Stomach smooth muscle (tissue), 2 donors: ENCODE measurements at regions not wholly inside any gene's neighbourhood (a gene's known extent, or its start where the extent isn't known, plus 50 kb on each side); places are given as distances from the start of the nearest gene placed in this dataset.
"Not testable (repeated sequence)": the region's sequence is repeated elsewhere in the genome, so short reads cannot be mapped to it uniquely, and the experiment has no call there.

Experiments used
- H3K27ac ChIP-seq: one replicate; pipeline ENCODE4 v1.7.0; 2013; ENCODE audit warnings: mild to moderate bottlenecking, low read length, inconsistent platforms
- H3K27me3 ChIP-seq, 2 donors: one replicate each; pipeline ENCODE4 v1.7.0; 2013; ENCODE audit warnings: low read length in 2 of 2; ENCODE audit not compliant: insufficient read depth in 2 of 2, control insufficient read depth in 1 of 2
- H3K36me3 ChIP-seq, 2 donors: one replicate each; pipeline ENCODE4 v1.7.0; 2013; ENCODE audit warnings: low read length in 2 of 2; ENCODE audit not compliant: control insufficient read depth in 2 of 2, insufficient read depth in 2 of 2
- H3K4me1 ChIP-seq: one replicate; pipeline ENCODE4 v1.7.0; 2013; ENCODE audit warnings: low read length; ENCODE audit not compliant: control insufficient read depth, insufficient read depth
- H3K4me3 ChIP-seq, 2 donors: one replicate each; pipeline ENCODE4 v1.7.0; 2013; ENCODE audit warnings: low read length in 2 of 2
- H3K9ac ChIP-seq, 2 donors: one replicate each; pipeline ENCODE4 v1.7.0; 2013; ENCODE audit warnings: low read length in 2 of 2, mild to moderate bottlenecking in 1 of 2
- H3K9me3 ChIP-seq, 2 donors: one replicate each; pipeline ENCODE4 v1.7.0; 2013; ENCODE audit warnings: low read length in 2 of 2; ENCODE audit not compliant: control insufficient read depth in 2 of 2
- donor health status: healthy.
- donor health status: Pancreatic carcinoma.

DNA sequence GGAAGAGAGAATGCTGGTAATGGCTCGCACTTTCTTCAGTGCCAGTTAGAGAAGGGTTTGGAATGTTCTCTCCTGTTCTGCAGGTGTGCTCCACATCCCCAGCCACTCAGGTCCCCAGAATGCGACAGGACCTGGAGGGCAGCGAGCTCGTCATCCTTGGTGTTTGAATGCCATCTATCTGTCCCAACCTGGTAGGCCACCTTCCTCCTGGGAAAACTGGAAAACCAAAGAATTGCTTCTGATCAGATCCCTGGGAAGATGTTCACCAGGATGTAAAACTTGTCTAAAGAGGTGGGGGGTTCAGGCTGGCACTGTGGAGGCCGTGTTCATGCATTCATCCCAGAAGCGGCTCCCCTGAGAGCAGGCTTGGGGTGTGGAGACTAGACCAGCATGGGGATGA, 379.5 kb downstream of the GLRX3 start:
- no peak overlapping the region for H3K4me3 ChIP-seq

DNA sequence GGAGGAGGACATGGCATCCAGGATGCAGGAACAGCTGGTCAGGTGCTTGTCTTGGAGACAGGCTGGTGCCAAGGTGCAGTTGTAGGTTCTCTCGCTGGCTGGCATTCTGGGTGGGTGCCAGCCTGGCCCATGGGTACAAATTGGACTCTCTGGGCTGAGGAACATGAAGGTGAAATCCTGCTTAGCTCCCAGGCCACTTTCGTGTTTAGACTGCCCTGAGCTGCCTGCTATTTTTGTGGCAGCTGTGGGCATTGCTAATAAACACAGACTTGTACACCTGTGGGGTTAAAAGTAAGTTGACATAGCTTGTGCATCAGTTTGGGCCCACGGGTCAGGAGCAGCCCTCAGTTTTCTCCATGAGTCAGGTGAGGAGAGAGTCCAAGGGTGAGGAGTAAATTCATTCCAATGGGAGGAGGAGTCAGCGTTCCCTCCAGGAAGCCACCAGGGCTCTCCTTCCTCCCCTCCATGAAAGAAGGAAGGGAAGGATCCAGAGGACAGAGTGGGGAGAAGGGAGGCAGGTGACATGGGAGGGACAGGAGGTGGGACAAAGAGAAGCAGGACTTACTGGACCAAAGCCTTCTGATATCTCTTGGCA, 380.0 kb downstream of the GLRX3 start:
- H3K36me3 ChIP-seq, result no peaks in the 10 kb centered on the region
- no peaks in the 10 kb centered on the region for H3K4me1 ChIP-seq
- no peak overlapping the region for H3K9ac ChIP-seq
- peaks cover 0 to 10% of the 10 kb centered on the region in 2 donors for H3K27me3 ChIP-seq
- no peaks in the 10 kb centered on the region for H3K9me3 ChIP-seq
- no peak overlapping the region for H3K27ac ChIP-seq
- H3K4me3 ChIP-seq, result no peak overlapping the region

More for the DNA sequence above, 379.5 kb downstream of the GLRX3 start:
- Histone ChIP-seq H3K4me1 (no peaks in the 10 kb centered on the region), H3K9ac (no peak overlapping the region), H3K36me3 (no peaks in the 10 kb centered on the region), H3K9me3 (no peaks in the 10 kb centered on the region), H3K27ac (no peak overlapping the region), H3K27me3 (peaks cover 0 to 10% of the 10 kb centered on the region in 2 donors)

DNA sequence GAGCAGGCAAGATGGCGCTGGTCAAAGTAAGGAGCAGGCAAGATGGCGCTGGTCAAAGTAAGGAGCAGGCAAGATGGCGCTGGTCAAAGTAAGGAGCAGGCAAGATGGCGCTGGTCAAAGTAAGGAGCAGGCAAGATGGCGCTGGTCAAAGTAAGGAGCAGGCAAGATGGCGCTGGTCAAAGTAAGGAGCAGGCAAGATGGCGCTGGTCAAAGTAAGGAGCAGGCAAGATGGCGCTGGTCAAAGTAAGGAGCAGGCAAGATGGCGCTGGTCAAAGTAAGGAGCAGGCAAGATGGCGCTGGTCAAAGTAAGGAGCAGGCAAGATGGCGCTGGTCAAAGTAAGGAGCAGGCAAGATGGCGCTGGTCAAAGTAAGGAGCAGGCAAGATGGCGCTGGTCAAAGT, 382.7 kb downstream of the GLRX3 start:
- H3K27ac ChIP-seq, H3K4me3 ChIP-seq, H3K9ac ChIP-seq, H3K27me3 ChIP-seq, H3K4me1 ChIP-seq, H3K9me3 ChIP-seq, H3K36me3 ChIP-seq: not testable (repeated sequence)

DNA sequence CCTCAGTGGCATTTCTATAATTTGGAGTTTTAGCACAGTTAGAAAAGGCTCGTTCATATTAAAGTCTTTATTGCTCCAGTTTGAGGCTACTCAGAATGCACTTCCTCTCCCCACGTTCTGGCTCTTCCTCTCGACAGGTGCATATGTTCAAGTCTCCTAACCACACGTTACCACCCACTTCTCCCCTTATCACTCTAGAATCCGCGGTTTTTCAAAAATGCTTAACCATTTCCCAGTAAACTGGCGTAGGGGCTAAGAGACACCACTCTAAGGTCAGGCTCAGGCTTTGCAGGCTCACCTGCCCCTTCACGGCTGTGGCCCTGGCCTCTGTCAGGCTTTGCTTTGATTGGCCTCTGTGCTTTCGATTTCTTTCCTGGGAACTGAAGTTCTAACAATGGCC, 383.6 kb downstream of the GLRX3 start:
- Histone ChIP-seq H3K27ac (no peak overlapping the region), H3K9ac (no peak overlapping the region), H3K4me1 (no peaks in the 10 kb centered on the region), H3K4me3 (no peak overlapping the region), H3K27me3 (peaks cover 0 to 2% of the 10 kb centered on the region in 2 donors), H3K9me3 (no peaks in the 10 kb centered on the region), H3K36me3 (no peaks in the 10 kb centered on the region)

DNA sequence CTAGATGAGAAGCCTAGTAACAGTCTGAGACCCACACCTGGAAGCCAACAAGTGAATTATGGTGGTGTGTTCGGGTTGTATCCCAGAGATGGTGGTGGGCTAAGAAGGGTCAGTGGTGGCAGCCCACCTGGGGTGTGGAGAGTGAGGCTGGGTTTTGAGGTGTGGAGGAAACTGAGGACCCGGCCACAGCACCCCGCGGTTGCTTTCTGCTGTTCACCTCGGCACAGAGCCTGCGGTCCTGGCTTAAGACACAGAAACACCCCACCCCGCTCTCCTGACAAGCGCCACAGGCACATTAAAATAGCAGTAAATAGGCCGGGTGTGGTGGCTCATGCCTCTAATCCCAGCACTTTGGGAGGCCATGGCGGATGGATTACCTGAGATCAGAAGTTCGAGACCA, 395.1 kb downstream of the GLRX3 start:
- Histone ChIP-seq H3K9me3 (no peaks in the 10 kb centered on the region), H3K4me3 (no peak overlapping the region), H3K36me3 (no peaks in the 10 kb centered on the region), H3K27ac (no peak overlapping the region), H3K27me3 (no peaks in the 10 kb centered on the region), H3K9ac (no peak overlapping the region), H3K4me1 (no peaks in the 10 kb centered on the region)

DNA sequence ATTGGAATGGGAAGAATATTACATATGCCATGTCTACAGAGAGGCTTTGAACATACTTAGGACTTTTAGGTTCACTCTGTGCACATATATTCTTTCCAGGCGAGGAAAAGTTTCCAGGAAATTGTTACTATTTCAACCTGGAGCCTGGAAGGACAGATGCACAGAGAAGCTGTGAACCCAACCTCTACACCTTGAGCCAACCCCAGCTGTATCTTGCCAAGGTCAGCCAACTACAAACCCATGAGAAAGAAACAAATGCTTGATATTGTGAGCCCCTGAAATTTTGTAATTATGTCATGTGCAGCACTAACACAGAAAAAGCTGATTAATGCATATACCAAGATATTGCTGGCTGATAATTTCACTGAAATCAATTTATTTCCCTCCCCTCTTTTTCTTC, 404.9 kb downstream of the GLRX3 start:
- H3K9ac ChIP-seq, result no peak overlapping the region
- no peaks in the 10 kb centered on the region for H3K4me1 ChIP-seq
- no peak overlapping the region for H3K4me3 ChIP-seq
- peaks cover 4 to 7% of the 10 kb centered on the region in 2 donors for H3K27me3 ChIP-seq
- no peaks in the 10 kb centered on the region for H3K9me3 ChIP-seq
- no peaks in the 10 kb centered on the region for H3K36me3 ChIP-seq
- H3K27ac ChIP-seq, result no peak overlapping the region

DNA sequence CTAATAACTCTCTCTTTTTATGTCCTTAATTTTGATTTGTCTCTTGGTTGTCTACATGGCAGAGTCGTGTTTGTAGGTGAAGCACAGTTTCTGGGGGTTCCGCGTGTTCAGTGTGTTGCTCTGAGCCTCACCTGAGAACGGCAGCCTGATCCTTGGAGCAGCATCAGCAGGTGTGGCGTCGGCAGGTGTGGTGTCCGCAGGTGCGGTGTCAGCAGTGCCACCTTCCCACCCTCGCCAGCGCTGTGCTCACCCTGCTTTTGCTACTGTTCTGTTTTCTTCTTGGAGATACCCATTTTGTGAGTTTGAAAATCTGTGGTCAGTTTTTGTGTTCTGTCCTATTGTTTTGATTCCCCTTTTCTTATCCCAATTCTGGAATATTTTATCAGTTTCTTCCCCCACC, 406.6 kb downstream of the GLRX3 start:
- peaks cover 7 to 10% of the 10 kb centered on the region in 2 donors for H3K27me3 ChIP-seq
- no peaks in the 10 kb centered on the region for H3K4me1 ChIP-seq
- no peaks in the 10 kb centered on the region for H3K36me3 ChIP-seq
- H3K4me3 ChIP-seq, result no peak overlapping the region
- H3K9me3 ChIP-seq, result no peaks in the 10 kb centered on the region
- H3K9ac ChIP-seq, result no peak overlapping the region
- no peak overlapping the region for H3K27ac ChIP-seq

DNA sequence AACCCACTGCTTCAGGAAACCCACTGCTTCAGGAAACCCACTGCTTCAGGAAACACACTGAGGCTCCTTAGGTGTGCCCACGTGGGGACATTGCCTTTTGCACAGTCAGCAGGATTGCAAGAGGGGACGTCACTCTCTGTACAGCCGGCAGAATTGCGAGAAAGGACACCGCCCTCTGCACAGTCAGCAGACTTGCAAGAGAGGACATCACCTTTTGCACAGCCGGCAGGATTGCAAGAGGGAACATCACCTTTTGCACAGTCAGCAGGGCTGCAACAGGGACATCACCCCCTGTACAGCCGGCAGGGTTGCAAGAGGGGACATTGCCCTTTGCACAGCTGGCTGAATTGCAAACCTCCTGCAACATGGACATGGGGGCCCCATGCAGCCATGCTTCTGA, 407.6 kb downstream of the GLRX3 start:
- H3K9ac ChIP-seq, result no peak overlapping the region
- H3K27ac ChIP-seq, result no peak overlapping the region
- no peaks in the 10 kb centered on the region for H3K4me1 ChIP-seq
- H3K4me3 ChIP-seq, result no peak overlapping the region
- no peaks in the 10 kb centered on the region for H3K9me3 ChIP-seq
- no peaks in the 10 kb centered on the region for H3K36me3 ChIP-seq
- H3K27me3 ChIP-seq, result peaks cover 7 to 10% of the 10 kb centered on the region in 2 donors

DNA sequence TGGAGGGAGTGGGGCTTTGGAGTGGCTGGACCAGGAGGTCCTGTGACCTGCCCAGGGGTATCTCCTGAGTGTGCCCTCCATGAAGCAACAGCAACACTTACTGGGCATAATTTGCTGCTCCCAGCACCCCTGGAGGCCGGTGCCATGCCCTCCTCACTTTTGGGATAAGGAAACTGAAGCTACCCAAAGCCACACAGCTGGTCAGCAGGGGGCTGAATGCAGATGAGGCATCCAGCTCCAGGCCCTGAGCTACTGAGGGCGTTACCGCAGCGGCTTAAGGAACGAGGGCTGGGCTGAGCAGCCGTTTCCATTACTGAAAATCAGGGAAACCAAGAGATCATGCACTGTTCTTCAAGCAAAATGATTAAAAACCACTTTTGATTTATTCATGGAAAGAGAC, 408.9 kb downstream of the GLRX3 start:
- H3K27me3 ChIP-seq, result peaks cover 7 to 10% of the 10 kb centered on the region in 2 donors
- no peaks in the 10 kb centered on the region for H3K9me3 ChIP-seq
- H3K27ac ChIP-seq, result no peak overlapping the region
- no peaks in the 10 kb centered on the region for H3K4me1 ChIP-seq
- H3K36me3 ChIP-seq, result no peaks in the 10 kb centered on the region
- H3K4me3 ChIP-seq, result no peak overlapping the region
- no peak overlapping the region for H3K9ac ChIP-seq

DNA sequence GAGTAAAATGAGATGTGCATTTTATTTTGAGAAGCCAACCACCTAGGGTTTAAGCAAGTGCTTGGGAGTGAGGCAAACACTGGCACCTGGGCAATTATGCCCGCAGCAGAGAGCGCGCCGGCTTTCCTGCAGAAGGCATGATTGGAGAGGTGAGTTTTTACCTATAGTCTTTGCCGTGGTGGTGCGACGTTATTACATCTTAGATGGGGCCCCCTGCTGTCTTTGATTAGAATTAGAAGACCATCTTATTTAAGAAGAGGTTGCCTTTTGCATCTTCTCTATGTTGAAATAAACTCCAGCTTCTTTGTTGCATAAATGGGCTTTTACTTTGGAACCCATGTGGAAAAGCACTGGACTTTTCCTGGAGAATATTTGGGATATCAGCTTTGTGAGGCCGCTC, 409.5 kb downstream of the GLRX3 start:
- Histone ChIP-seq H3K4me3 (no peak overlapping the region), H3K27me3 (peaks cover 7 to 10% of the 10 kb centered on the region in 2 donors), H3K4me1 (no peaks in the 10 kb centered on the region), H3K27ac (no peak overlapping the region), H3K36me3 (no peaks in the 10 kb centered on the region), H3K9me3 (no peaks in the 10 kb centered on the region), H3K9ac (no peak overlapping the region)

DNA sequence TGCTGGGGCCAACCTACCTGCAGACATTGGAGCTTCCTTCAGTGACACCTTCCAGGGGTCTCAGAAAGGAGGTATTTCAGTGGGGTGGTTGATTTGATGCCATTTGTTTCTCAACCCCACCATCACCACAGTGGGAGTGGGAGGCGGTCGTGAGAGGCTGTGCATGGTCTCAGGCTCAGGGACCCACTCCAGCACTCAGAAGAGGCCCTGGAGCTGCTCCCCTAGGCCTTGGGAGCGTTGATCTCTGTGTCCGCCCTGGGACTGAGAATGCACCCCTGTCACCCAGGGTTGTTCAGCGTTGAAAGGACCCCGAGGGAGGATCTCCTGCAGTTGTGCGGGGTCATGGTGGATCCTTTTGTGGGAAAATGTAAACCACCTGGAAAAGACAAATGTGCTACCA, 410.6 kb downstream of the GLRX3 start:
- Histone ChIP-seq H3K4me1 (no peaks in the 10 kb centered on the region), H3K4me3 (no peak overlapping the region), H3K27ac (no peak overlapping the region), H3K9me3 (no peaks in the 10 kb centered on the region), H3K36me3 (no peaks in the 10 kb centered on the region), H3K9ac (no peak overlapping the region), H3K27me3 (peaks cover 7 to 10% of the 10 kb centered on the region in 2 donors)
